GM23338 (cell line): ENCODE measurements at regions not wholly inside any gene's neighbourhood (a gene's known extent, or its start where the extent isn't known, plus 50 kb on each side); places are given as distances from the start of the nearest gene placed in this dataset.

ENCODE experiments used
- ATAC-seq: fragments of 200-7000 bp; cut with Tn5 transposase; 3 replicates; pipeline ENCODE4 v1.9.1; 2020
- DNase-seq: peaks from one replicate; pipeline ENCODE4 v3.0.0-alpha.2; 2015; ENCODE audit warnings: low spot score
- H2AFZ ChIP-seq: fragments of 200-600 bp; sonication (generic); 2 replicates; pipeline ENCODE4 v1.8.0; 2016; ENCODE audit warnings: antibody characterized with exemption, mild to moderate bottlenecking, moderate library complexity
- H3F3A ChIP-seq: fragments of 200-600 bp; sonication (generic); replicated peaks from 2 replicates; pipeline ENCODE4 v1.8.0; 2017; ENCODE audit warnings: antibody characterized with exemption, mixed run types, low read depth
- H3K27ac ChIP-seq: fragments of 200-600 bp; sonication (generic); 2 replicates; pipeline ENCODE4 v1.6.1; 2016; ENCODE audit warnings: low read depth
- H3K27me3 ChIP-seq: fragments of 200-600 bp; sonication (generic); 2 replicates; pipeline ENCODE4 v1.8.0; 2016; ENCODE audit warnings: mild to moderate bottlenecking, mixed run types, moderate library complexity; ENCODE audit not compliant: insufficient read depth
- H3K36me3 ChIP-seq: fragments of 200-600 bp; sonication (generic); 2 replicates; pipeline ENCODE4 v1.8.0; 2016; ENCODE audit warnings: mild to moderate bottlenecking; ENCODE audit not compliant: insufficient read depth
- H3K4me1 ChIP-seq: fragments of 200-600 bp; sonication (generic); 2 replicates; pipeline ENCODE4 v1.8.0; 2016; ENCODE audit warnings: mild to moderate bottlenecking, moderate library complexity; ENCODE audit not compliant: insufficient read depth
- H3K4me2 ChIP-seq: fragments of 200-600 bp; sonication (generic); 2 replicates; pipeline ENCODE4 v1.7.1; 2017; ENCODE audit warnings: mixed run types
- H3K4me3 ChIP-seq: fragments of 200-600 bp; sonication (generic); 2 replicates; pipeline ENCODE4 v1.6.1; 2016; ENCODE audit warnings: mixed run types
- H3K79me2 ChIP-seq: fragments of 200-600 bp; sonication (generic); replicated peaks from 2 replicates; pipeline ENCODE4 v1.8.0; 2017; ENCODE audit warnings: mild to moderate bottlenecking; ENCODE audit not compliant: insufficient read depth
- H3K9me2 ChIP-seq: fragments of 200-600 bp; sonication (generic); 2 replicates; pipeline ENCODE4 v1.8.0; 2017; ENCODE audit not compliant: insufficient read depth
- H4K20me1 ChIP-seq: fragments of 200-600 bp; sonication (generic); replicated peaks from 2 replicates; pipeline ENCODE4 v1.8.0; 2017; ENCODE audit warnings: mild to moderate bottlenecking; ENCODE audit not compliant: insufficient read depth
- H3K27ac Mint-ChIP-seq: 2 replicates; pipeline ENCODE4 v1.8.0; 2020; ENCODE audit warnings: inconsistent platforms, mild to moderate bottlenecking, moderate library complexity, mixed read lengths
- H3K27me3 Mint-ChIP-seq: 3 replicates; pipeline ENCODE4 v1.8.0; 2022; ENCODE audit warnings: low read depth, mild to moderate bottlenecking, moderate library complexity, mixed read lengths, inconsistent platforms; ENCODE audit not compliant: insufficient read depth, poor library complexity
- H3K36me3 Mint-ChIP-seq: 3 replicates; pipeline ENCODE4 v1.8.0; 2021; ENCODE audit warnings: low read depth, mild to moderate bottlenecking, inconsistent platforms, moderate library complexity, mixed read lengths
- H3K4me1 Mint-ChIP-seq: 3 replicates; pipeline ENCODE4 v1.8.0; 2020; ENCODE audit warnings: mild to moderate bottlenecking, inconsistent platforms, mixed read lengths
- H3K4me3 Mint-ChIP-seq: 3 replicates; pipeline ENCODE4 v1.8.0; 2021; ENCODE audit warnings: moderate library complexity, mild to moderate bottlenecking, inconsistent platforms, mixed read lengths
- H3K9me3 Mint-ChIP-seq: 3 replicates; pipeline ENCODE4 v1.8.0; 2020; ENCODE audit warnings: moderate library complexity, mild to moderate bottlenecking, inconsistent platforms, mixed read lengths
- CREB1 ChIP-seq: fragments of 250-450 bp; sonication (Bioruptor Pico); IDR thresholded peaks from 2 replicates; pipeline ENCODE4 v1.5.0; 2020; ENCODE audit warnings: low read depth, mild to moderate bottlenecking, moderate library complexity
- EZH2 ChIP-seq: fragments of 200-600 bp; sonication (generic); IDR thresholded peaks from one replicate; pipeline ENCODE4 v1.8.0; 2017; ENCODE audit warnings: antibody characterized with exemption, mild to moderate bottlenecking, low read depth; ENCODE audit not compliant: unreplicated experiment
- EZH2phosphoT487 ChIP-seq: fragments of 200-600 bp; sonication (generic); IDR thresholded peaks from one replicate; pipeline ENCODE4 v1.8.1; 2018; ENCODE audit warnings: antibody characterized with exemption; ENCODE audit not compliant: unreplicated experiment
- JUNB ChIP-seq: IDR thresholded peaks from one replicate; pipeline ENCODE4 v1.6.1; 2016; ENCODE audit warnings: antibody characterized with exemption; ENCODE audit not compliant: unreplicated experiment
- NANOG ChIP-seq: IDR thresholded peaks from 2 replicates; pipeline ENCODE4 v1.6.1; 2016; ENCODE audit warnings: antibody characterized with exemption, borderline replicate concordance
- POLR2AphosphoS5 ChIP-seq: IDR thresholded peaks from 2 replicates; pipeline ENCODE4 v1.6.1; 2016; ENCODE audit warnings: antibody characterized with exemption, low read depth
- REST ChIP-seq: IDR thresholded peaks from one replicate; pipeline ENCODE4 v1.6.1; 2018; ENCODE audit warnings: antibody characterized with exemption; ENCODE audit not compliant: unreplicated experiment
- STAT1 ChIP-seq: IDR thresholded peaks from one replicate; pipeline ENCODE4 v1.6.1; 2016; ENCODE audit warnings: antibody characterized with exemption; ENCODE audit not compliant: unreplicated experiment
- ZNF114 ChIP-seq: fragments of 250-450 bp; sonication (Bioruptor Pico); IDR thresholded peaks from 2 replicates; pipeline ENCODE4 v1.5.0; 2020; ENCODE audit warnings: mild to moderate bottlenecking, moderate library complexity
- ZNF331 ChIP-seq: fragments of 250-450 bp; sonication (Bioruptor Pico); IDR thresholded peaks from 2 replicates; pipeline ENCODE4 v1.5.0; 2020; ENCODE audit warnings: low read depth, mild to moderate bottlenecking, moderate library complexity
- ZNF462 ChIP-seq: fragments of 250-450 bp; sonication (Bioruptor Pico); IDR thresholded peaks from 2 replicates; pipeline ENCODE4 v1.5.0; 2020; ENCODE audit warnings: mild to moderate bottlenecking, moderate library complexity
- TF ChIP-seq, protein P1 (sequence below), 2 experiments: fragments of 200-600 bp in 1 of 2; sonication (generic) in 1 of 2; conservative IDR thresholded peaks; 2 replicates each; pipeline versions ENCODE4 v1.5.1 to v1.6.1; 2016 to 2017; ENCODE audit warnings: antibody characterized with exemption in 2 of 2, low read depth in 2 of 2, mild to moderate bottlenecking in 2 of 2, moderate library complexity in 1 of 2
- TF ChIP-seq, protein P2 (sequence below): IDR thresholded peaks from 2 replicates; pipeline ENCODE4 v1.6.1; 2016; ENCODE audit warnings: antibody characterized with exemption

- no peaks in the 10 kb centered on the region for H3K79me2 ChIP-seq
- ATAC-seq (no peak), DNase-seq (no peak)
- H3F3A ChIP-seq: no peaks in the 10 kb centered on the region
- TF ChIP-seq, protein P1, sequence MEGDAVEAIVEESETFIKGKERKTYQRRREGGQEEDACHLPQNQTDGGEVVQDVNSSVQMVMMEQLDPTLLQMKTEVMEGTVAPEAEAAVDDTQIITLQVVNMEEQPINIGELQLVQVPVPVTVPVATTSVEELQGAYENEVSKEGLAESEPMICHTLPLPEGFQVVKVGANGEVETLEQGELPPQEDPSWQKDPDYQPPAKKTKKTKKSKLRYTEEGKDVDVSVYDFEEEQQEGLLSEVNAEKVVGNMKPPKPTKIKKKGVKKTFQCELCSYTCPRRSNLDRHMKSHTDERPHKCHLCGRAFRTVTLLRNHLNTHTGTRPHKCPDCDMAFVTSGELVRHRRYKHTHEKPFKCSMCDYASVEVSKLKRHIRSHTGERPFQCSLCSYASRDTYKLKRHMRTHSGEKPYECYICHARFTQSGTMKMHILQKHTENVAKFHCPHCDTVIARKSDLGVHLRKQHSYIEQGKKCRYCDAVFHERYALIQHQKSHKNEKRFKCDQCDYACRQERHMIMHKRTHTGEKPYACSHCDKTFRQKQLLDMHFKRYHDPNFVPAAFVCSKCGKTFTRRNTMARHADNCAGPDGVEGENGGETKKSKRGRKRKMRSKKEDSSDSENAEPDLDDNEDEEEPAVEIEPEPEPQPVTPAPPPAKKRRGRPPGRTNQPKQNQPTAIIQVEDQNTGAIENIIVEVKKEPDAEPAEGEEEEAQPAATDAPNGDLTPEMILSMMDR (conservative IDR thresholded peaks at IDR 0.05; ENCODE audit: low read depth in 2 of 2): no peak
- TF ChIP-seq ZNF114 (no peak), POLR2AphosphoS5 (no peak), NANOG (no peak), ZNF462 (CRISPR knock-in tag) (no peak), CREB1 (CRISPR knock-in tag) (no peak), EZH2 (no peak), STAT1 (no peak), REST (no peak), JUNB (no peak), EZH2phosphoT487 (no peak), ZNF331 (no peak)
- TF ChIP-seq, protein P2, sequence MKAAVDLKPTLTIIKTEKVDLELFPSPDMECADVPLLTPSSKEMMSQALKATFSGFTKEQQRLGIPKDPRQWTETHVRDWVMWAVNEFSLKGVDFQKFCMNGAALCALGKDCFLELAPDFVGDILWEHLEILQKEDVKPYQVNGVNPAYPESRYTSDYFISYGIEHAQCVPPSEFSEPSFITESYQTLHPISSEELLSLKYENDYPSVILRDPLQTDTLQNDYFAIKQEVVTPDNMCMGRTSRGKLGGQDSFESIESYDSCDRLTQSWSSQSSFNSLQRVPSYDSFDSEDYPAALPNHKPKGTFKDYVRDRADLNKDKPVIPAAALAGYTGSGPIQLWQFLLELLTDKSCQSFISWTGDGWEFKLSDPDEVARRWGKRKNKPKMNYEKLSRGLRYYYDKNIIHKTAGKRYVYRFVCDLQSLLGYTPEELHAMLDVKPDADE: no peak
- no peaks in the 10 kb centered on the region; the same call in 2 of the 3 replicates for H3K36me3 Mint-ChIP-seq
- no peak overlapping the region for H3K27ac Mint-ChIP-seq
- H3K4me3 Mint-ChIP-seq: no peak overlapping the region
- no peaks in the 10 kb centered on the region for H3K27me3 ChIP-seq
- H4K20me1 ChIP-seq: no peaks in the 10 kb centered on the region
- H3K4me2 ChIP-seq: no peak overlapping the region
- 0 out of 3 replicates have a peak, but pooled peaks cover 2% of the 10 kb centered on the region for H3K9me3 Mint-ChIP-seq
- no peak overlapping the region for H3K27ac ChIP-seq
- no peaks in the 10 kb centered on the region for H3K4me1 Mint-ChIP-seq
- no peaks in the 10 kb centered on the region for H3K4me1 ChIP-seq
- H3K9me2 ChIP-seq: no peaks in the 10 kb centered on the region
- H3K4me3 ChIP-seq: no peak overlapping the region
- H3K27me3 Mint-ChIP-seq: peaks cover 4% of the 10 kb centered on the region
- no peak overlapping the region for H2AFZ ChIP-seq
- H3K36me3 ChIP-seq: no peaks in the 10 kb centered on the region
Observed at GRCh38 chr11:109326781-109327180, 95.2 kb upstream of the C11orf87 start.
